ENCODE measurements at regions not wholly inside any gene's neighbourhood (a gene's known extent, or its start where the extent isn't known, plus 50 kb on each side); places are given as distances from the start of the nearest gene placed in this dataset.

- Histone ChIP-seq H3K36me3 (ENCODE audit: control insufficient read depth, insufficient read depth, low read length) (no peaks in the 10 kb centered on the region), H3K79me2 (ENCODE audit: control insufficient read depth, insufficient read depth, low read length) (no peaks in the 10 kb centered on the region), H3K9me3 (replicated peaks; ENCODE audit: control insufficient read depth, insufficient read depth, low read depth, low read length) (no peaks in the 10 kb centered on the region), H3K9ac (ENCODE audit: insufficient read depth in 1 of 2, low read depth in 2 of 2, low read length in 2 of 2) (no peak overlapping the region), H3K4me2 (ENCODE audit: insufficient read depth, low read length) (no peak overlapping the region), H3K4me3 (no peak overlapping the region), H3K4me1 (replicated peaks in 1 of 2; ENCODE audit: control insufficient read depth in 2 of 2, insufficient read depth in 2 of 2, low read length in 2 of 2) (no peaks in the 10 kb centered on the region), H4K20me1 (replicated peaks; ENCODE audit: control insufficient read depth, insufficient read depth, low read length) (no peaks in the 10 kb centered on the region), H3K9me1 (ENCODE audit: control insufficient read depth, insufficient read depth, low read length) (no peaks in the 10 kb centered on the region), H3K27me3 (ENCODE audit: control insufficient read depth in 2 of 2, insufficient read depth in 2 of 2, low read length in 2 of 2) (no peaks in the 10 kb centered on the region), H2AFZ (ENCODE audit: low read depth, low read length) (no peak overlapping the region), H3K27ac (ENCODE audit: extremely low read depth, low read depth, low read length) (no peak overlapping the region)
- 0% methylated on average over 3 of the region's 3 CpGs for WGBS (ENCODE audit: insufficient coverage, low coverage, missing lambda C conversion rate)
- in situ Hi-C loops (cut with MboI) (no loop called here), intact Hi-C loops (cut with micrococcal nuclease) (no loop called here)
- BruUV-seq (replicated peaks), result no TSS peak
- CTCF ChIA-PET (ENCODE audit: low intra/inter-chr PET ratio), result no interaction called here
- DNase-seq (ENCODE audit: extremely low read depth in 1 of 4, low spot score in 3 of 4) (no peak), FAIRE-seq (no peak), ATAC-seq (no peak)
- no peak for TF ChIP-seq KDM2B (CRISPR knock-in tag; IDR thresholded peaks at IDR 0.05)
- TF ChIP-seq ZFP30 (CRISPR knock-in tag; IDR thresholded peaks at IDR 0.05; ENCODE audit: borderline replicate concordance), result no peak
- no peak for TF ChIP-seq BCL6 (CRISPR knock-in tag; IDR thresholded peaks at IDR 0.05)
- no peak for TF ChIP-seq CBX8 (IDR thresholded peaks at IDR 0.05; ENCODE audit: borderline replicate concordance, extremely low read depth, low read depth, low read length, poor library complexity, severe bottlenecking)
- no peak for TF ChIP-seq IFI16 (CRISPR knock-in tag; IDR thresholded peaks at IDR 0.05)
- POLR2A ChIA-PET, result no interaction called here
Measured at GRCh38 chr3:40878464-40878905, 320.8 kb upstream of the CTNNB1 start.

- ATAC-seq (no peak), FAIRE-seq (no peak), DNase-seq (ENCODE audit: extremely low read depth in 1 of 4, low spot score in 3 of 4) (no peak)
- no peaks in the 10 kb centered on the region for H3K79me2 ChIP-seq (ENCODE audit: control insufficient read depth, insufficient read depth, low read length)
- no peak overlapping the region for H3K4me2 ChIP-seq (ENCODE audit: insufficient read depth, low read length)
- no peaks in the 10 kb centered on the region for H3K9me3 ChIP-seq (replicated peaks; ENCODE audit: control insufficient read depth, insufficient read depth, low read depth, low read length)
- H2AFZ ChIP-seq (ENCODE audit: low read depth, low read length), result no peak overlapping the region
- no peaks in the 10 kb centered on the region for H3K9me1 ChIP-seq (ENCODE audit: control insufficient read depth, insufficient read depth, low read length)
- no peaks in the 10 kb centered on the region for H3K36me3 ChIP-seq (ENCODE audit: control insufficient read depth, insufficient read depth, low read length)
- CTCF ChIA-PET (ENCODE audit: low intra/inter-chr PET ratio), result interaction anchor here (0.7 kb wide), 1 partner anchor 725 kb away, joined by 3 read pairs; no protein-coding TSS in a partner anchor
- no peaks in the 10 kb centered on the region for H3K4me1 ChIP-seq (replicated peaks in 1 of 2; ENCODE audit: control insufficient read depth in 2 of 2, insufficient read depth in 2 of 2, low read length in 2 of 2)
- POLR2A ChIA-PET, result interaction anchor here (0.7 to 1.6 kb wide), 3 partner anchors 10 to 1050 kb away, joined by 3 to 4 read pairs (median 3); no protein-coding TSS in a partner anchor
- BruUV-seq (replicated peaks), result no TSS peak
- intact Hi-C loops (cut with micrococcal nuclease), result no loop called here
- no peak overlapping the region for H3K27ac ChIP-seq (ENCODE audit: extremely low read depth, low read depth, low read length)
- under 1% methylated on average over 5 of the region's 5 CpGs for WGBS (ENCODE audit: insufficient coverage, low coverage, missing lambda C conversion rate)
- H3K9ac ChIP-seq (ENCODE audit: insufficient read depth in 1 of 2, low read depth in 2 of 2, low read length in 2 of 2), result no peak overlapping the region
- H4K20me1 ChIP-seq (replicated peaks; ENCODE audit: control insufficient read depth, insufficient read depth, low read length), result no peaks in the 10 kb centered on the region
- H3K27me3 ChIP-seq (ENCODE audit: control insufficient read depth in 2 of 2, insufficient read depth in 2 of 2, low read length in 2 of 2), result no peaks in the 10 kb centered on the region; a peak in 1 of 5 replicates
- in situ Hi-C loops (cut with MboI), result no loop called here
- no peak overlapping the region for H3K4me3 ChIP-seq
- TF ChIP-seq TAL1 (IDR thresholded peaks at IDR 0.05) (no peak), POLR3G (IDR thresholded peaks at IDR 0.05; ENCODE audit: extremely low read depth, insufficient read length, insufficient replicate concordance) (no peak), ESRRA (IDR thresholded peaks at IDR 0.05; ENCODE audit: borderline replicate concordance, low read depth) (no peak), YY1 (IDR thresholded peaks at IDR 0.05; ENCODE audit: borderline replicate concordance in 1 of 3, control insufficient read depth in 1 of 3, extremely low read depth in 1 of 3, insufficient read depth in 3 of 3, insufficient read length in 1 of 3, insufficient replicate concordance in 2 of 3, low read depth in 1 of 3, low read length in 2 of 3) (no peak), PYGO2 (tag; IDR thresholded peaks at IDR 0.05) (no peak), HEY1 (CRISPR knock-in tag; IDR thresholded peaks at IDR 0.05; ENCODE audit: borderline replicate concordance) (no peak), EWSR1 (IDR thresholded peaks at IDR 0.05; ENCODE audit: borderline replicate concordance, low read depth, partially characterized antibody) (no peak), FOXP1 (CRISPR knock-in tag; IDR thresholded peaks at IDR 0.05) (no peak), SOX6 (IDR thresholded peaks at IDR 0.05) (no peak)
- TF ChIP-seq, protein P1, sequence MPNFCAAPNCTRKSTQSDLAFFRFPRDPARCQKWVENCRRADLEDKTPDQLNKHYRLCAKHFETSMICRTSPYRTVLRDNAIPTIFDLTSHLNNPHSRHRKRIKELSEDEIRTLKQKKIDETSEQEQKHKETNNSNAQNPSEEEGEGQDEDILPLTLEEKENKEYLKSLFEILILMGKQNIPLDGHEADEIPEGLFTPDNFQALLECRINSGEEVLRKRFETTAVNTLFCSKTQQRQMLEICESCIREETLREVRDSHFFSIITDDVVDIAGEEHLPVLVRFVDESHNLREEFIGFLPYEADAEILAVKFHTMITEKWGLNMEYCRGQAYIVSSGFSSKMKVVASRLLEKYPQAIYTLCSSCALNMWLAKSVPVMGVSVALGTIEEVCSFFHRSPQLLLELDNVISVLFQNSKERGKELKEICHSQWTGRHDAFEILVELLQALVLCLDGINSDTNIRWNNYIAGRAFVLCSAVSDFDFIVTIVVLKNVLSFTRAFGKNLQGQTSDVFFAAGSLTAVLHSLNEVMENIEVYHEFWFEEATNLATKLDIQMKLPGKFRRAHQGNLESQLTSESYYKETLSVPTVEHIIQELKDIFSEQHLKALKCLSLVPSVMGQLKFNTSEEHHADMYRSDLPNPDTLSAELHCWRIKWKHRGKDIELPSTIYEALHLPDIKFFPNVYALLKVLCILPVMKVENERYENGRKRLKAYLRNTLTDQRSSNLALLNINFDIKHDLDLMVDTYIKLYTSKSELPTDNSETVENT (CRISPR knock-in tag; IDR thresholded peaks at IDR 0.05), result no peak
Measured at GRCh38 chr3:40885430-40885829, 313.9 kb upstream of the CTNNB1 start.
